HG03280 (cell line): ENCODE measurements at regions not wholly inside any gene's neighbourhood (a gene's known extent, or its start where the extent isn't known, plus 50 kb on each side); places are given as distances from the start of the nearest gene placed in this dataset.

ENCODE experiments used
- ATAC-seq: cut with Tn5 transposase; IDR thresholded peaks from one replicate; pipeline ENCODE4 v1.9.1; 2021; ENCODE audit warnings: mild to moderate bottlenecking, moderate library complexity; ENCODE audit not compliant: unreplicated experiment

DNA sequence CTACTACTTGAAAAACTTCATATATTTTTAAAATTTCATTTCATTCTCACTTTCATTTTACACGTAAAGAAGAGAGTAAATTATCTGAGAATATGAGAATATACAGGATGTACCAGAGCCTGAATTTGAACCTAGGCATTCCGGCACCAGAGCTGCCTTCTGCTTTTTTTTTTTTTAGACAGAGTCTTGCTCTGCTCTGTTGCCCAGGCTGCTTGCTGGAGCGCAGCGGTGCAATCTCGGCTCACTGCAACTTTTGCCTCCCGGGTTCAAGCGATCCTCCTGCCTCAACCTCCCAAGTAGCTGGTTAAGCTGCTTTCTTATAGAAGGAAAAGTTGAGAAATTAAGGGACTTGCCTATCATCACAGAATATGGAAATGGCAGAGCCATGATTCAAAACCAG lies 540.1 kb downstream of the EBF1 start:
- no peak for ATAC-seq

DNA sequence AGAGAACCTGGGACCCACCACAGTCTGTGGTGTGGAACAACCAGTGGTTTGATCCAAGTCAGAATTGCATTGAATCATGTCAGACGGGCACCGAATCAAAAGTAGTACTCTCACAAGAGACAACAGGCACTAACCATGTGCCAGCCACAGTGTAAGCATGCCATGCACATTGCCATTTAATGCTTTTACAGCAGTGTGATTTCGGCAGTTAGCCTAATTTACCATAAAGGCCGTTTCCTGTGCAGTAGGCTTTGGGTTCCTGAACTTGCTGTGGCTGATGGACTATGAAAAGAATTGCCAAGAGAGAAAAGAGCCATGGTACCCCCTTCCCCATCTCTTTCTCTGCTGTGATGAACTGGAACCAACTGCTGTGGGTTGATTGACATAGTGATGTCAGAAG lies 540.6 kb downstream of the EBF1 start:
- ATAC-seq = no peak

DNA sequence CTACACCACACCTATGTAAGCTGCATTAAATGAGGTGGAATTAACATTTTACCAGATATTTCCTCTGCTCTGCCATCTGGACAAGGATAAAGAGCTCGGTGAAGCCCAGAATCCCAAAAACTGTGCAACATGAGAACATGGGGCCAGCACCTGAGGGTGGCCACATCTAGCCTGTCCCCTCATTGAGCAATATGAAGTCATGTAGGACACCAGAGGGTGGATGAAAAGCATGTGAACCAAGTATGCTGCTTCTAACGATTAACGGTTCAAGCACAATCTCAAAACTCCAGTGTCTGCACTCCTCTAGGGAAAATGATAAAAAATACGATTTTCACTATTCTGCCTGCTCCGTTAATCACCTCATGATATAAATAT lies 545.8 kb downstream of the EBF1 start:
- ATAC-seq = no peak

DNA sequence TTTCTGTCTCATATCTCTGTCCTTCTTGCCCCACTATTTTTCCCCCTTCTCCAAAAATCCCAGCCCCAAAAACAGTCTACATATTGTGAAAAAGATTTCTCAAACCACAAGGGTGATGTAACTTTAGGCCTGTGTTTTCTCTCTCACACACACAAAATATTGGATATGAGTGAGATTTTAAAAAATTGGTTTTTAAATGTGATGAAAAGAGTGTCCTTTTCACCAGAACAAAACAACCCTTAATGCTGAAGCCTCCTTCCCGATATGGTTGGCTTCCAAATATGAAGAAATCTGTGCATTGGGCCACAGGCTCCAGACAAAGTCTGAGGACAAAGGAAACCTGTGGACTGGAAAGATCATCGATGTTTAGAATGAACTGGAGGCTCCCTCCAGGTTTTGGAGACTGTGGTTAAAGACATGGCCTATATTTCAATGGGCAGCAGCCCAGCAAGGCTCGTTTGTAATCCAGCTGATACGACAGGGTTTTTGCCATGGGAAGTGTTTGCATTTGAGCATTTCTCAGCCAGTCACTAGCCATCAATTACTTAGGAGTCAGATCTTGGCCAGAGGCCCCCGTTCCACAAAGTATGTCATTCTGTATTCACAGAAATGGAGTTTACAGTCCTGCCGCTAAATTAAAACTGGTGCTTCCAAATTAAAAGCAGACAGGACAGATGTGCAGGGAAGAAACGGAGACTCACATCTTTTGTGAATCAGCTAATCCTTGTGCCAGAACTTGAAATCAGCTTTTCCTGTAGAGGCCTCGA lies 546.3 kb downstream of the EBF1 start:
- no peak for ATAC-seq

DNA sequence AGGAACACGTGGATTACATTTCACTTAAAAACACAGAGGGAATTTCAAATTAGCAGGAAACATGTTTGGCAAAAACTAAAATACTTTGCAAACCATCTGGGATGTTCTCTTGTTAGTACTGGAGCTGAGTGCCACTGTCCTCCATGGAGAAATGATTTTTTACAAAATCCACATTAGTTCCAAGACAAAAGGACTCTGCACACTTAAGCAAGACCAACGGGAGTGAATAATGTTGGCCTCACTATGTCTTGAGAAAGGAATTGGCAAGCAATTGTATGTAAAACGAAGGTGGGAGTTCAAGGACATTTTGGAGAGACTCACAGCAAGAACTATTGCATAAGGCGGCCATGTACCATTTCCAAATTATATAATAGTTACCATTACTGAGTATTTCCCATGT lies 547.5 kb downstream of the EBF1 start:
- no peak for ATAC-seq

DNA sequence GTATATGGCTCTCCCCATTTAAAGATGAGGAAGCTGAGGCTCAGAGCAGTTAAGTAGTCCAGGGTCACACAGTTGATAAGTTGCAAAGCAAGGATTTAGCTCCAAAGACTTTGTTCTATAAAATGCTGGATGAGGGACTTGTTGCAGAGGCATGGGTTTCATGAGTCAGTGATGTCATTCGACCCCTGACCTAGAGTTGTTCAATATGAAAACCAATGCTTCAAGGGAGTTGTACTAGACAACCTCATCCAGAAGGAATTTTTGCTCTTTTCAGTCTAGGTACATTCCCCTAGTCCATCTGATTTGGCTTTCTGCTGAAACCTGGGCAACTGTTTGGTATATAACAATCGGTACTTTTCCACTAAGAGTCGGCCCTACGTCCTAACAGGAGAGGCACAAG lies 550.4 kb downstream of the EBF1 start:
- no peak for ATAC-seq

DNA sequence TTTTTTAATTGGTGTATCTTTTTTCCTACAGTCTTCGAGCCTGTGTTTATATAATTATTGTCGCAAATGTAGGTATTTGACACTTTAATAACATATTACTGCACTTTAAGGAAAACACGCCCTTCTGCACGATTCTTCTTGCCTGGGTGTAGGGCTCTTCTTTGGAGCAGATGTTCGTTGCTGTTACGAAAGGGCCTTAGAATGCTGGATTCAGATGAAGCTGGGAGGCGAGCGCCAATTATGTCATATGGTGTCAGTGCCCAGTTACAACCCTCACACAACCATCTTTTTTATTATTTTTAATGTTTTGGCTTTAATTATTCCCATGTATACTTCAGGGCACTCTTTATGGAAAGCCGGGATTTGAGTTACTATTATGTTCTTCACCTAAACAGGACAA lies 553.0 kb downstream of the EBF1 start:
- no peak for ATAC-seq

DNA sequence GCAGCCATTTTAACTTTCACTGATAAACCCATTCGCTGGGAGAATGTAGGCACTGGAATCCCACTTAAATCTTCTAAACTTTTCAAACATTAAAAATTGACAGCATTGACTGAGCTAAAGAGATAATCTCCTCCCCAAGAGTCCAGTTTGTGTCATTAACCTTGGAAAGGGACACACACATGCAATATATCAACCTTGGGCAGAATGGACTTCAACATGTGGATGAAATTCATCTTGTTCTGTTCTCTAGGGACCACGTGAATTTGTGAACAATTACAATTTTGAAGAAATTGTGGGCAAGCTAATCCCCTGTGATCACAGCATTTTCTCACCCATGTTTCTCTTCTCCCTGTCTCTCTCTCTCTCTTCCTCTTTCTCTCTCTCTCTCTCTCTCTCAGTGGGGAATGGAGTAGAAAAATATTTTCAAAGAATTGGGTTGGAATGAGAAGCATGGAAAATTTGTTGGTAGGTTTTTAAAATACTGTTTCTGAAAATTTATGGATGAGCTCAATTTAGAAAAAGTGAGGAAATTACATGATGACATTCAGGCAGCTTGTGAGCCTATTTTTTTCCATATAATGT lies 553.7 kb downstream of the EBF1 start:
- ATAC-seq = no peak

DNA sequence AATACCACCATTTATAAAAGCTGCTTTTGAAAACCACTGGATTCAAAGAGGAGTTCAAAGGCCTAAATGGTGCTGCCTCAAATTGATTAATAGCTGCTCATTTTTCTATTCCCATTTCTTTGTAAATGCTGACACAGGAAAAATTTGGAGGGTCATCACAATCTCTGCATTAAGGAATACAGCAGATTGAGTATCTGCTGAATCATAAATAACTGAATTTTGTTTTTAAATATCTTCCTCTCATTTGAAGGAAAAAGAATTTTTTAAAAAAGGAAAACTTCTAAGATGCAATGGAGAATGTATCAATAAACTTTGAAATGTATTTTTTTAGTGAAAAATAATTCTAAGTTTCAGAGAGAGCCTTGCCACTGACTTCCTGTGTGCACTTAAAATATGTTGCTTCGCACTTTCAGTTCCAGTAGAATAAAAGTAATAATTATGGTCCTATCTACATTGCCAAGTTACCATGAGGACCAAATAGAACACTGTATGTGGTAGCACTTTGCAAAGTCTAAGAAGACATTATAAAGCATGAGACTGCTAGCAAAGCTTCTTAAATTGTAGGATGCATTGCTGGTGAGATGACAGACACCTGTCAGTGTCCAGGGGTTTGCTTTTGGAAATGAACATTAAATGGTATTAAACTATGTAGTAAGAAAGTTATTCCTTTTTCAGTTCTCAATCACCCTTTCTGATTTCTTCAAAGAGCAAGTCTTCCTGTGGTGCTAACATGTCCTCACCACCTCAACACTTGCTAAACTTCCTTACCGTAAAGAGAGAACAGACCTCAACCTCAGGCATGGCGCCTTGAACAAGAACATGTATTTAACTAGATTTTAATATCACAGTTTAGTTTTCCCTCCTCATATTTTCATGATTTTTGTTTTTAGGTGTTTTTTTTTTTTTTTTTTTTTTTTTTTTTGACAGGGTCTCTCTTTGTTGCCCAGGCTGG lies 555.1 kb downstream of the EBF1 start:
- ATAC-seq = no peak

DNA sequence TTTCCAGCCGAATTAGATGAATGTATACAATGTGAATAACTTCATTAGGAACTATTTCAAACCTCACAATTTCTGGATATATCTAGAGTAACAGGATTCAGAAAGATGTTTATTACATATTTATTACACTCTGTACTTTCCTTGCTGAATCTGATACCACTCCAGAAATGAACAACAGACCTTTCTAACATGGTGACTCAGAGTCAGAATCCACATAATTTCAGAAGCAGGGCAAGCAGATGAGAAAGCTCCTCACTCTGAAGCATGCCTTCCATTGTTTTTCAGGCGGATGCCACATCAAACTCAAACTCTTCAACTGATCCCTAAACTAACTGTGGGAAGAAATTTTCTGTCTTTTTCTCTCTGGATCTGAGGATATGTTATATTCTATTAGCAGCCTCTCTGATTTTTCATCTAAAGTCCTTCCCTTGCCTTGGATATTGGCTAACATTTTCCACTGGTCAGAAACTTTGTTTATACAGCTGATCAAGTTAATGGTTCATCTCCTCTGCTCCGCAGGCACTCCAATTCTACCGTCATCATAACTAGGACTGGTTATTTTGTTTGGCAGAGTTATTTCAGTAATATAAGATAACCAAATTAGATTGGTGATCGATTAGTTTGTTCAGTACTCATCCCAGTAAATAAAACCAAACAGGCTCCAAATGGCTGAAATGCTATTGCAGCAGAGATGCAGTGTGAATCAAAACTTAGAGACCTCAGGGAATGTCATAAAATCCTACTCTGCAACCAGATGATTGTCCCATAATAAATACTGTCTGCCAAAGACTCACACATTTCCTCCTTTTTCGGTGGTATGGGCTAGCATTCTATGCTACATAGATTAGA lies 556.0 kb downstream of the EBF1 start:
- ATAC-seq = no peak

DNA sequence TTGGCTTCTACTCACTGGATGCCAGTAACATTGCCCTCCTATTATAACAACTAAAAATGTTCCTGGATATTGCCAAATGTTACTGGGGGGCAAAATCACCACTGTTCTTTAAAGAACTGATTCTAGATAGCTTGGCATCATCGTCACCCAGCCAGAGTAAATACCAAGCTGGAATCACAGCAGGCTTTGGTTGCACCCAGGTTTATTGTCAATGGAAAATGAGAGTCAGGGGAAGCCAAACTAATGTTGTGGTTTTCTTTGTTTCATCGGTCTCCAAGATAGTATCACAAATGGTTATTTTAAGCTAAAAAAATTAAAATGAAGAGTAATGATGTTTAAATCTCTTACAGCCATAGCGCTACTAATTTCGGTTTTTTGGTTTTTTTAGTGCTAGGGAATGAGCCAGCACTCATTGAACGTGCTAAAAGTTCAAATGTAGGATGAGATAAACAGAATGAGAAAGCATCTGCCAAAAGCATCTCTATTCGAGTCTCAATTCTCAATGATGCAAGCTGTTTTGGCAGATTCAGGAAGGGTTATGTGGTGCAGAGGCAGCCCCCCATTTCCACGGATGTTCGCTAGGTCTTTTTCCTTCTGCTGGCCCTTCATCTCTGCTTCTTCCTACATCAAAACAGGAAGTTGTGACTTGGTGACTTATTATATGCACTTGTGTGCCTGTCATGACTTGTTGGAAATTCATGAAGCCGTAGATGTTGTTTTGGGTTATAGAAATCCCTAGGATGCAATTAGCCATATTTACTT lies 558.0 kb downstream of the EBF1 start:
- ATAC-seq = no peak

DNA sequence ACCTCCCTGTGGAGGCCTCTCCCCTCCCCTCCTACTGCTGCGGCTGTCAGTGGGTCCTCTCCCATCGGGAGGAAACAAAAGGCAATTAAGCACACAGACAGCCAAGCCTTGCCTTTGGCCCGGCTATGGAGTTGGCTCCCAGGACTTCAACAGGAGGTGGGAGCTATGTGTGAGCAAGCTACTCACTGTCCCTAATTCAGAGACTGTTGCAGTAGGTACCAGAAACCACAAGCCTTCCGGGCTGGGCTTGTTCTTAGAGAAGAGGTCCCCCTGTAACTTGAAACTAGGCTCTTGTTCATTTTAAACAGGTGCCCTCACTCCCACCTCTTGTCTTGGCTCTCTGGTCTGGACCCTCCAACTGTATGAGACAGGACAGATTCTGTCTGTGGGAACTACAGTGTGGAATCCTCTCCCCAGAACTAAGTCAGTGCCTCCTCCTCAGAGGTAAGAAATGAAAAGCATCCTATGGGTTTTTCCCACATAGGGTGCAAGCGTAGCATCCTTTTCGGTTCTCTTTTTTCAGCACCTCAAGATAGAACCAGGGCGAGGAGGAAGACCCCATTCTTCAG lies 561.1 kb downstream of the EBF1 start:
- no peak for ATAC-seq

DNA sequence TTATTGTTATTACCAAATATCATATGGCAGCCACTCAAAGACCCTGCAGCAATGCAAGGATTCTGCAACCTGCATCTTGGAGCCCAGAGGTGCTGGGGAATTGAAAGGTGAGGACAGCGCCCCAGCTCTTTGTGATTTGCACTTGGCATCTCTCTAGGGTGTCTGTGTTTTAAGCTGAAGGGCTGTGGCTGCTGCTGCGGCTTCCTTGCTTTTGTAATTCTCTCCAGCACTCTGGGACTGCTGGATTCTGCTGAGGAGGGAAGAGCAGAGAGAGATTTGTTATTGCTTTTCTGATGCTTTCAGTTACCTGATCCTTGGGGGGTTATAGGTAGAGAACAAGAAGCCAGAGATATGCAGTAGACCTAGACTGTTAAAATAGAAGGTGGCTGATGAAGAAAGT lies 562.4 kb downstream of the EBF1 start:
- ATAC-seq = no peak

DNA sequence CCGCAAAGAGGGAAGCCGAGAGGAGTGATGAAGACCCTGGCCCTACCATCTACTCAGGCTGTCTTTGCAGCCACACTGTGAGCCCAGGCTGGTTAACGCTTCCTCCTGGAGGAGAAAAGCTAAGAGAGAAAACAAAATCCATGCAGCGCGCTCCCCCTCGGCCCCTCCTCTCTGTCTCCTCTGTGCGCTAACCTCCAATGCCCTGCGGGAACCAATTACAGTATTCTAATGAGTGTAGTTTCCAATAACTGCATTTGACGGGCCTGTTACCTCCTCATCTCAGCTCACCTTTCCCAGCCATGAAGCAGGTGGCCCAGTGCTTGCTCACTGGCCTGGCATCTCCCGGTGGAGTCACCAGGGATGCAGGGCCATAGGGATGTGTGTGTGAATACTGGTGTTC lies 565.5 kb downstream of the EBF1 start:
- no peak for ATAC-seq

DNA sequence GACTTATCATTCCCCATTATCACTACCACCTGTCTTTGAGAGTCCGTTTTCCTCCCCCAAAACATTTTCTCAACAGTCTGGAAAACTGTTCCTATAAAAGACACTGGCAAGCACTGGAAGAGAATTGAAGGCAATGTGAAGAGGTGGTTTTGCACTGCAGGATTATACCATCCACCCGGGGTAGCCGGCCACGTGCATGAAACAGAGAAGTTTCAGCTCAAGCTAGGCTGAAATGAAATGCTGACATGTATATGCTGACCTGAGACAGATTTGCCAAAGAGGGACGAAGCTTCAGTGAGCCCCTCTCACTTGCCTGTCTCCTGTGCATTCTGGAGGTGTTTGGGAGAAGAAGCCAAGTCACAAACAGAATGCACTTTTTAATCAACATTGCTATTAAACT lies 567.0 kb downstream of the EBF1 start:
- ATAC-seq = no peak

DNA sequence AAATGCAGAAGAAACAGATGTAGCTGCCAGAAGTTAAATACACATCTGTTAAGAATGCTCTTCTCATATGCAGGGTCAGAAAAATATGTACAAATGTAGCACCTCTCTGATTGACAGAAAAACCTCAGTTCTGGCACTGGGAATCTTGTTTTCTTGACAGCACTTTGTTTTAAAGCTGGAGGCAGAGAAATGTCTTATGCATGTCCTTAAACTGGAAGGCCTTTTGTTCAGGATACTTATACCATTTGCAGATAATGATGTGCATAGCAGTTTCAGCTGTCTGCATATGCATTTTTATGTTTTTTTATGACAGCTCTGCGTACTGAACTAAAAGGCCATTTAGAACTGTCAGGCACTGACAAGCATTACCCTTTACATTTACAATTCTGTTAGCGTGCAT lies 567.9 kb downstream of the EBF1 start:
- no peak for ATAC-seq

DNA sequence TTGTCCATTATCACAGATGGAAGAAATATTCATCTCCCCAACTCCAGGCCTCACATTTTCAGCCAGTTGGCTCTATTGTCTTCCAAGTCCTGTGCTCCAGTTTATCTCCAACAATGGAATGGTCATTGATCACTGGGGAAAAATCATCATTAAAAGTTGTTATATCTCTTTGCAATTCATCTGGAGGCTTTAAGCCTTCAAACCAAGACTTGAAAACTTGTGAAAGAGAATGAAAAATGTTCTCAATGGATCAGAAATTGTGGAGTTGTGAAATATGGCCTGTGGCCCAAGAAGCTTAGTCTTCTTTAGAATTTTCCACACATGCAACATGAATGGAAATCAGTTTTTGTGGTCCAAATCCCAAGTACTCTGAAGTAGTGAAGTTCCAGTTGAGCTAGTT lies 569.6 kb downstream of the EBF1 start:
- no peak for ATAC-seq

DNA sequence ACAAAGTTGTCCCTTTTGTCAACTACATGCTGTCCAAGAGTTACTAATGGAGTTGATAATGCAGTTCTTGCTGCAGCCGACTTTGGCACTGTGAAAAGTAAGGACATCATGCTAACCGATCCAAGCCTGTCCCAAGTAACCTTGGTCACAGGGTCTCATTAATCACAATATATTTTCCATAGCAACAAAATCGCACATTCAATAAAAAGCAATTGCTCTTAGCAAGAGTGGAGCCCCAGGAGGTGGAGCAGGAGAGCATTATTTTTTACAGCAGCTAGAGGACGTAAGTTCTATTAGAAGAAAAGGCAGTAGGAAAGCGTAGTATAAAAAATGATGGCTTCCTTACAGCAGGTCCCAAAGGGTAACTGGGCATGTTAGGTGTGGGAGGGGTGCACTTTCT lies 570.3 kb downstream of the EBF1 start:
- no peak for ATAC-seq

DNA sequence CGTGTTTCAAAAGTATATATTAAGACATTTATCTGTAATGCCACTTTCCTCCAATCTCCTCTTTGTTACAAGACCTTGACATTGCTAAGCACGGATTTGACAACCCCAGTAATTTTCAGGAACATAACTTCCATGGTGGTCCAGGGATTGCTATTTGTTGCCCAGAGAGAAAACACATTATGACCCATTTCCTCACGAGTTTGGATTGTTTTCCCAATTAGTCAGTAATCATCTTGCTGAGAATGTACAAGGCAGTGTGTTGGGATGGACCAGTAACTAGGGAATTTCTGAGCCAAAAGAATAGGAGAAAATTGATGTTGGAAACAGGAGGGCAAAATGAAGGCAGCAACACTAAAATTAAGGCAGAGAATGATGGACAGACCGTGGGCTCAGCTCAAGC lies 574.1 kb downstream of the EBF1 start:
- ATAC-seq = no peak

DNA sequence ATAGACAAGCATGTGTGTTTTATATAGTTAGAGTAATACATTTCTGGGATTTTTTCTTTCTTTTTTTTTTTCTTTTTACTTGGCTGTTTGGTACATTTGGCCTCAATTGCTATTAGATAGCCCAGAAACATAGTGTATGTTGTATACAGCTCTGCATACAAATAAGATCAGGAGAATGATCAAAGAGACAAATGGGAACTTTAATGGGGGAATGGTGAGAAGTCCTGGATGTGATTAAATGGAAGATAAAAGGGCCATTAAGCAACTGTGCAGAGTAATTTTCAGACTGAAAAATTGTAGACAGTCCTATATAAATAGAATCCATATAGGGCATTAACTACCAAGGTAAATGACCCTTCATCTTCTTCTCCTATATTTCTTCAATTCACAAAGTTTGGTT lies 575.6 kb downstream of the EBF1 start:
- no peak for ATAC-seq
